Hippocampal formation (tissue), 2 donors: ENCODE measurements at regions not wholly inside any gene's neighbourhood (a gene's known extent, or its start where the extent isn't known, plus 50 kb on each side); places are given as distances from the start of the nearest gene placed in this dataset.

Experiments used
- DNase-seq, 2 donors: peaks; one replicate each; lab custom pipeline; 2025; lab: John Stamatoyannopoulos, UW

- no peak for DNase-seq
Observed at GRCh38 chr3:170730071-170730812, 139.8 kb downstream of the RPL22L1 start.

GRCh38 chr3:170728181-170728580 lies 141.8 kb downstream of the RPL22L1 start:
- no peak for DNase-seq

GRCh38 chr3:170727754-170728153 lies 141.9 kb upstream of the SLC7A14 start:
- no peak for DNase-seq

- no peak for DNase-seq
Observed at GRCh38 chr3:170726976-170727661, 141.2 kb upstream of the SLC7A14 start.

- DNase-seq, result no peak
Observed at GRCh38 chr3:170725285-170725731, 139.4 kb upstream of the SLC7A14 start.

- DNase-seq, result no peak
Observed at GRCh38 chr3:170724599-170725280, 138.9 kb upstream of the SLC7A14 start.

- DNase-seq, result no peak
Observed at GRCh38 chr3:170723241-170723640, 137.4 kb upstream of the SLC7A14 start.

- DNase-seq, result no peak
Observed at GRCh38 chr3:170721563-170721962, 135.7 kb upstream of the SLC7A14 start.

GRCh38 chr3:170719300-170719699 lies 133.4 kb upstream of the SLC7A14 start:
- DNase-seq, result no peak

GRCh38 chr3:170718848-170719247 lies 133.0 kb upstream of the SLC7A14 start:
- no peak for DNase-seq

GRCh38 chr3:170717410-170718402 lies 131.8 kb upstream of the SLC7A14 start:
- no peak for DNase-seq

- no peak for DNase-seq
Observed at GRCh38 chr3:170716172-170716805, 130.4 kb upstream of the SLC7A14 start.

- DNase-seq, result no peak
Observed at GRCh38 chr3:170714562-170715535, 129.0 kb upstream of the SLC7A14 start.

GRCh38 chr3:170714122-170714521 lies 128.2 kb upstream of the SLC7A14 start:
- DNase-seq, result no peak

- DNase-seq, result no peak
Observed at GRCh38 chr3:170713653-170714052, 127.8 kb upstream of the SLC7A14 start.

GRCh38 chr3:170712798-170713197 lies 126.9 kb upstream of the SLC7A14 start:
- DNase-seq, result no peak

GRCh38 chr3:170712336-170712735 lies 126.5 kb upstream of the SLC7A14 start:
- DNase-seq, result no peak

GRCh38 chr3:170711786-170712185 lies 125.9 kb upstream of the SLC7A14 start:
- DNase-seq, result no peak

GRCh38 chr3:170709046-170709445 lies 123.2 kb upstream of the SLC7A14 start:
- no peak for DNase-seq

GRCh38 chr3:170707899-170708298 lies 122.0 kb upstream of the SLC7A14 start:
- DNase-seq, result no peak
